C4-2B (cell line): ENCODE measurements at regions not wholly inside any gene's neighbourhood (a gene's known extent, or its start where the extent isn't known, plus 50 kb on each side); places are given as distances from the start of the nearest gene placed in this dataset.

ENCODE experiments used
- H3K27ac ChIP-seq: fragments of 450-650 bp; 2 replicates; pipeline ENCODE4 v1.5.1; 2017
- ZFX ChIP-seq: fragments of 450-650 bp; IDR thresholded peaks from 2 replicates; pipeline ENCODE4 v1.6.1; 2017
- TF ChIP-seq, protein P1 (sequence below): fragments of 450-650 bp; conservative IDR thresholded peaks from 2 replicates; pipeline ENCODE4 v1.5.1; 2017; ENCODE audit warnings: mild to moderate bottlenecking

- TF ChIP-seq, protein P1, sequence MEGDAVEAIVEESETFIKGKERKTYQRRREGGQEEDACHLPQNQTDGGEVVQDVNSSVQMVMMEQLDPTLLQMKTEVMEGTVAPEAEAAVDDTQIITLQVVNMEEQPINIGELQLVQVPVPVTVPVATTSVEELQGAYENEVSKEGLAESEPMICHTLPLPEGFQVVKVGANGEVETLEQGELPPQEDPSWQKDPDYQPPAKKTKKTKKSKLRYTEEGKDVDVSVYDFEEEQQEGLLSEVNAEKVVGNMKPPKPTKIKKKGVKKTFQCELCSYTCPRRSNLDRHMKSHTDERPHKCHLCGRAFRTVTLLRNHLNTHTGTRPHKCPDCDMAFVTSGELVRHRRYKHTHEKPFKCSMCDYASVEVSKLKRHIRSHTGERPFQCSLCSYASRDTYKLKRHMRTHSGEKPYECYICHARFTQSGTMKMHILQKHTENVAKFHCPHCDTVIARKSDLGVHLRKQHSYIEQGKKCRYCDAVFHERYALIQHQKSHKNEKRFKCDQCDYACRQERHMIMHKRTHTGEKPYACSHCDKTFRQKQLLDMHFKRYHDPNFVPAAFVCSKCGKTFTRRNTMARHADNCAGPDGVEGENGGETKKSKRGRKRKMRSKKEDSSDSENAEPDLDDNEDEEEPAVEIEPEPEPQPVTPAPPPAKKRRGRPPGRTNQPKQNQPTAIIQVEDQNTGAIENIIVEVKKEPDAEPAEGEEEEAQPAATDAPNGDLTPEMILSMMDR: no peak
- TF ChIP-seq ZFX: no peak
- no peak overlapping the region for H3K27ac ChIP-seq
These were observed 88.5 kb upstream of the TCERG1L start for GRCh38 chr10:131399981-131400380.

DNA sequence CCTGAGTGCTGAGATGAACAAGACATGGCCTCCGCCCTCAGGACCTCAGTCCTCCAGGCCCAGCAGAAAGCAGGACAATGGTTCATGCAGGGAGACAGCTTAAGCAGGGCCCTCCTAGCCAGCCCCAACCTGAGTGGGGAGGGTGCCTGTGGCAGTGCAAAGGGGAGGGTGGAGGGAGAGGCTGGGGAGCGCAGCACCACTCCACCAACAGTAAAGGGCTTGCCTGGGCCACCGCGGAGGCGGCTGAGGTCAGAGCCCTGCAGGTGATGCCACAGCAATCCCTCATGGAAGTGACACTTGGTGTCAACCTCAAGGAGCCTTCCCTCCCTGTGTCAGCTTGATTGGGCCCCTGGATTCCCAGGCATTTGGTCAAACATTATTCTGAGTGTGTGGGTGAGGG, 89.0 kb upstream of the TCERG1L start:
- no peak overlapping the region for H3K27ac ChIP-seq

DNA sequence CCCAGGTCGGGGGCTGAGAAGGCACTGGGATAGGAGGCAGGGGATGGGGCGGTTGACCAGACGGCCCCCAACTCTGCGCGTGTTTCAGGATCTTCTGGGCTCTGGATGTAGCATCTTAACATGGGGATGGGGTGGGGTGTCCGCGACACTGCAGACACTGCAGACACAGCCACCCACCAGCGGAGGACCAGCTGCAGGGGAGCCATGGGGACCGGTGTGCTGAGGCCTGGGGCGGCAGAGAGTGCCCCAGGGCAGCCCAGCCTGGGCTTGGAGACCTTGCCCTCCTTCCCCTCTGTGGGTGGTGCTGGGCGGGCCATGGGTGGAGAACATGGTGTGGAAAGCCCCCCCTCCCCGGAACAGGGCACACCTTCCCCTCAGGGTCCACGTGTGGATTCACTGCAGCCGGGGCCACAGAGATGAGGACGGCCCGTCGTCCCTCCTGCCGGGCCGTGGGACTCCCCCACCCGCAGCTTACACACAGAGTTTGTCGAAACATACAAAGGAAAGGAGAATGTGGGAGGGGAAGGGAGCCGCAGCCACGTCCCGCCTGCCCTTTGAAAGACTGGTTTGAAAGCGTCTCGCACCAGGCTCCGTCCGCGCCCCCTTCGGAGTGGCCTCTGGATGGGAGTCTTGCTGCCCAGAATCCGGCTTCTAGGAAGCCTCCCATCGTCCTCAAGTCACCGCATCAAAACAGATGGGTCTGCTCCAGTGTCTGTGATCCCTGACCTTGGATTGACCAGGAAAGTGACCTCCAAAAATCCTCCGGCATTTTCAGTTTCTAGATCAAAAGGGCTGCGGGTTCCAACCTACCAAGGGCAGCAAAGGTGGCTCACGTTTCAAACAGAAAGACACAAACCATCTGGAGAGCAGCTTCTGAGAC, 91.5 kb upstream of the TCERG1L start:
- TF ChIP-seq, protein P1: no peak
- TF ChIP-seq ZFX: no peak
- no peak overlapping the region for H3K27ac ChIP-seq

More for the DNA sequence above, 89.0 kb upstream of the TCERG1L start:
- TF ChIP-seq ZFX: no peak
- TF ChIP-seq, protein P1: no peak

DNA sequence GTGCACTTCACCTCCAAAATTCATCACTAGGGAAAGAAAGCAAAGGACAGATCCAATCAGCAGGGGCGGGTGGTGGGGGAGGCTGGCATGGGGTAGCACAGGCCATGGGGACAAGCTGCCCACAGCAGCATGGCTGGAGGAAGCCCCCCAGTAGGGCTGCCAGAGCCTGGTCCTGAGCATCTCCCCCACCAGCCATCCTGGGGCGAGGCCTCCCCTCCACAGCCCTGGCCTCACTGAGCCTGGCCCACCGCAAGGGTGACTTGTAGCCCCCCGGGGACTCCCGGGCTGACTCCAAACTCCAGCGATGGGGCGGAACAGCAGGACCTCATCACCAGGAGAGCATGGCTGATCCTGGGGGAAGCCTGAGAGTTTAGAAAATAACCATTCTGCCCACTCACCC, 92.4 kb upstream of the TCERG1L start:
- TF ChIP-seq, protein P1: no peak
- TF ChIP-seq ZFX: no peak

DNA sequence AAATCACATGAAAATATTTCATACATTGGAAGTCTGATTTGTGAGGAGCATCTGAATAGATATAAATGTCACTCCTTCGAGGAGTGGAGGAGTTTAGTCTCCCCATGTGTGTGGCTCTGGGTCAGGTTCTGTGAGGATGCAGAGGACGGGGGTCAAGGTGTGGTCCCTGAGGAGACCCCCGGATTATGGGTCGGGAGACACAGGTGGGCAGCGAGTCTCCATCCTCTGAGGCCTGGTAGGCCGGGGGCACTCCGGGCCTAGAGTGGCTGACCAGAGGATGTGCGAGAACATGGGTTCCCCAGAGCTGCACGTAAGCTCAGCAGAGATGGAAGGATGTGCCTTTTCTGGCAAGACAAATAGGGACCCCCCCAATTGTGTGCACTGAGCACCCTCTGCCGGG, 93.4 kb upstream of the TCERG1L start:
- no peak overlapping the region for H3K27ac ChIP-seq

More for the DNA sequence above, 92.4 kb upstream of the TCERG1L start:
- no peak overlapping the region for H3K27ac ChIP-seq

DNA sequence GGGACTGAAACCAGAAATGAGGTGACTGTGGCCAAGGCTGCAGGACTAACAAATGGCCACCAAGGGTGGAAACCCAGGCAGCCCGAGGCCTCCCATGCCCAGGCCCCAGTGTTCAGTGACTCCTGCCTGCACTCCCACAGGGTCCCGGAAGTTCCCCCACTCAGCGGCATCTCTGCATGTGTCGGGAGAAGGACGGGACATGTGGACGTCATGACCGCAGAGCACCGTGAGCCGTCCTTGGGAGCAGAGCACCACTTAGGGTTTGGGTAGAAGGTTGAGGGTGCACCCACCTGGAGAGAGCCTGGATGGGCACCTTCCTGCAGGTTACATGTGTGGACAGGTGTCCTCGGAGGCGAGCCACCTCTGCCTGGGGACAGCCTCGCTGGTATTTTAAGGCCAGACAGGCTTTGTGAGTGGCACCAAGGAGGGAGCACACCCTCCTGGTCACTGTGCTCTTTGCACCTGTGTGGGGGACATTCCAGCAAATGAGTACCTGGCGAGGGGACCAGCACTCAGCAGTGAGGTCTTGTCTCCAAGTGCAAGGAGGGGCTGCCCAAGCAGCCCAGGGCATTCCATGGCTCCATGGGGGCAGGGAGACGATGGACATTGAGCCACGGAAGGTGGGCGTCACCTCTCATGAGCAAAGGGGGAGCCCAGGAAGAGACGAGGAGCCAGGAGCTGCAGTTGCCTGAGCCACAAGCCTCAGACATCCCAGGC, 95.3 kb upstream of the TCERG1L start:
- no peak for TF ChIP-seq ZFX
- TF ChIP-seq, protein P1: no peak
- H3K27ac ChIP-seq: no peak overlapping the region

More for the DNA sequence above, 93.4 kb upstream of the TCERG1L start:
- TF ChIP-seq ZFX: no peak
- TF ChIP-seq, protein P1: no peak

DNA sequence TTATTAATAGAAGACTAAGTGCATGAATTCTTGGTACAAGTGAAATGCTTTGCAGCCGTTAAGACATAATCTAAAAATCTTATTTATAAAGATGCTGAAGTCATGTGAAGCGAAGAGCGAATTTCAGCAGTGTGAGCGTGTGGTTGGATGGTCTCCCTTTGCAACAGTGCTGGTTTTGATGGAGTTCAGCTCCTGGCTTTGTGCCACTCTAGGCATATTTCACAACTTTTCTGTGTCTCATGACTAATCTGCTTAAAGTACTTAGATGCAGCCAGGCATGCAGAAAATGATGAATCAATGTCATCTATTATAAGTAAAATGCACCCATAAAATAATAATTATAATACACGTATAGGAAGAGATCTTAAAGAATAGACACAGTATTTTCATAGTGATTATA, 107.2 kb upstream of the TCERG1L start:
- no peak overlapping the region for H3K27ac ChIP-seq
- TF ChIP-seq, protein P1: no peak
- TF ChIP-seq ZFX: no peak
